SK-N-MC (cell line): ENCODE measurements at regions not wholly inside any gene's neighbourhood (a gene's known extent, or its start where the extent isn't known, plus 50 kb on each side); places are given as distances from the start of the nearest gene placed in this dataset.

ENCODE experiments used
- DNase-seq: peaks from one replicate; pipeline ENCODE4 v3.0.0-alpha.2; 2011; ENCODE audit warnings: low read depth, low spot score
- H3K27ac ChIP-seq: fragments of 200-600 bp; sonication (generic); 2 replicates; pipeline ENCODE4 v1.5.1; 2016; ENCODE audit warnings: mixed run types
- H3K36me3 ChIP-seq: fragments of 200-600 bp; sonication (generic); 2 replicates; pipeline ENCODE4 v1.6.1; 2017; ENCODE audit warnings: antibody characterized with exemption, low read length, mixed read lengths; ENCODE audit not compliant: insufficient read depth
- H3K4me3 ChIP-seq: fragments of 200-600 bp; sonication (generic); 2 replicates; pipeline ENCODE4 v1.5.1; 2016
- H3K9ac ChIP-seq: fragments of 200-600 bp; sonication (generic); 2 replicates; pipeline ENCODE4 v1.8.0; 2017; ENCODE audit warnings: mixed run types, mixed read lengths; ENCODE audit not compliant: insufficient read length
- H3K9me3 ChIP-seq: fragments of 200-600 bp; sonication (generic); 2 replicates; pipeline ENCODE4 v1.6.1; 2017; ENCODE audit warnings: low read depth, mild to moderate bottlenecking, antibody characterized with exemption, low read length, moderate library complexity, mixed read lengths
- EZH2 ChIP-seq: fragments of 200-600 bp; sonication (generic); IDR thresholded peaks from one replicate; pipeline ENCODE4 v1.6.1; 2017; ENCODE audit warnings: antibody characterized with exemption
- FOXP2 ChIP-seq: optimal IDR thresholded peaks from 2 replicates; pipeline ENCODE3; 2011; ENCODE audit warnings: mild to moderate bottlenecking, moderate library complexity; ENCODE audit not compliant: insufficient read depth; ENCODE audit errors: extremely low read length, control extremely low read depth
- POLR2AphosphoS5 ChIP-seq: IDR thresholded peaks from 2 replicates; pipeline ENCODE4 v1.6.1; 2012; ENCODE audit warnings: mild to moderate bottlenecking, low read depth, low read length, borderline replicate concordance

GRCh38 chr7:10662982-10663884 lies 310.4 kb upstream of the PHF14 start:
- Histone ChIP-seq H3K36me3 (no peaks in the 10 kb centered on the region), H3K4me3 (no peak overlapping the region)

DNA sequence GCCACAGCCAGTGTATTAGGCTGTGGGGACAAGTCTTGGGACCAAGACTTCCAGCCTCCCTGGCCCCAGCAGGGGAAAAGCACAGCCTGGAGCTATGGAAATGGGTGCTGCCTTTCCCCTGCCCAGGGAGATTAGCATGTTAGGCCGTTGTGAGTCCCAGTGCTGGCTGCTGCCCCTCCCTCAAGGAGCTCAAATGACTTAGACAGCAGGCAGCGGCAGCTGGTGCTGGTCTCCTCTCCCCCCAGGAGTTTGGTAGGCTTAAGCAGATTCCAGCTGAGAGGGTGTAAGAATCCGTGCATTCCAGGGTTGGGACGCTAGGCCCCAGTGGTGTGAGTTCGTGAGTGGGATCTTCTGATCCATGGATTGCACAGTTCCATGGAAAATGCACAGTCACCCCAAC lies 301.5 kb upstream of the PHF14 start:
- no peaks in the 10 kb centered on the region for H3K36me3 ChIP-seq
- no peak overlapping the region for H3K9ac ChIP-seq
- no peaks in the 10 kb centered on the region for H3K9me3 ChIP-seq
- H3K4me3 ChIP-seq, result no peak overlapping the region
- TF ChIP-seq POLR2AphosphoS5, result no peak
- TF ChIP-seq FOXP2, result no peak
- no peak for TF ChIP-seq EZH2
- H3K27ac ChIP-seq, result no peak overlapping the region
- DNase-seq, result no peak

More at GRCh38 chr7:10662982-10663884, 310.4 kb upstream of the PHF14 start:
- no peak for TF ChIP-seq EZH2
- no peak for TF ChIP-seq POLR2AphosphoS5
- no peak for TF ChIP-seq FOXP2
- H3K9me3 ChIP-seq, result no peaks in the 10 kb centered on the region
- H3K27ac ChIP-seq, result no peak overlapping the region
- DNase-seq, result no peak
- no peak overlapping the region for H3K9ac ChIP-seq

GRCh38 chr7:10677211-10677610 lies 296.5 kb upstream of the PHF14 start:
- Histone ChIP-seq H3K27ac (no peak overlapping the region), H3K9me3 (no peaks in the 10 kb centered on the region), H3K9ac (no peak overlapping the region), H3K36me3 (no peaks in the 10 kb centered on the region), H3K4me3 (no peak overlapping the region)
- no peak for DNase-seq
- TF ChIP-seq FOXP2 (no peak), POLR2AphosphoS5 (no peak), EZH2 (no peak)

- Histone ChIP-seq H3K9me3 (no peaks in the 10 kb centered on the region), H3K27ac (no peak overlapping the region), H3K4me3 (no peak overlapping the region), H3K36me3 (no peaks in the 10 kb centered on the region), H3K9ac (no peak overlapping the region)
- DNase-seq, result no peak
- TF ChIP-seq EZH2, result no peak
- TF ChIP-seq POLR2AphosphoS5, result no peak
- TF ChIP-seq FOXP2, result no peak
These were observed 295.9 kb upstream of the PHF14 start for GRCh38 chr7:10677668-10678232.

- TF ChIP-seq EZH2 (no peak), POLR2AphosphoS5 (no peak), FOXP2 (no peak)
- no peak for DNase-seq
- H3K9ac ChIP-seq, result no peak overlapping the region
- no peak overlapping the region for H3K4me3 ChIP-seq
- H3K36me3 ChIP-seq, result no peaks in the 10 kb centered on the region
- H3K9me3 ChIP-seq, result no peaks in the 10 kb centered on the region
- H3K27ac ChIP-seq, result no peak overlapping the region
These were observed 289.1 kb upstream of the PHF14 start for GRCh38 chr7:10684606-10685005.

- Histone ChIP-seq H3K9me3 (no peaks in the 10 kb centered on the region), H3K4me3 (no peak overlapping the region), H3K9ac (no peak overlapping the region), H3K27ac (no peak overlapping the region), H3K36me3 (no peaks in the 10 kb centered on the region)
- no peak for TF ChIP-seq POLR2AphosphoS5
- TF ChIP-seq FOXP2, result no peak
- TF ChIP-seq EZH2, result no peak
- DNase-seq, result no peak
These were observed 288.6 kb upstream of the PHF14 start for GRCh38 chr7:10685040-10685439.

DNA sequence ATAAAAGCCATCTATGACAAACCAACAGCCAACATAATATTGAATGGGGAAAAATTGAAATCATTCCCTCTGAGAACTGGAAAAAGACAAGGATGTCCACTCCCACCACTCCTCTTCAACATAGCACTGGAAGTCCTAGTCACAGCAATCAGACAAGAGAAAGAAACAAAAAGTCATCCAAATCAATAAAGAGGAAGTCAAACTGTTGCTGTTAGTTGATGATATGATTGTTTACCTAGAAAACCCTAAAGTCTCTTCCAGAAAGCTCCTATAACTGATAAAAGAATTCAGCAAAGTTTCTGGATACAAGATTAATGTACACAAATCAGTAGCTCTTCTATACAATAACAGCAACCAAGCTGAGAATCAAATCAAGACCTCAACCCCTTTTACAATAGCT lies 285.1 kb upstream of the PHF14 start:
- Histone ChIP-seq H3K9me3 (no peaks in the 10 kb centered on the region), H3K4me3 (no peak overlapping the region), H3K9ac (no peak overlapping the region), H3K36me3 (no peaks in the 10 kb centered on the region), H3K27ac (no peak overlapping the region)
- no peak for DNase-seq
- TF ChIP-seq POLR2AphosphoS5 (no peak), FOXP2 (no peak), EZH2 (no peak)

DNA sequence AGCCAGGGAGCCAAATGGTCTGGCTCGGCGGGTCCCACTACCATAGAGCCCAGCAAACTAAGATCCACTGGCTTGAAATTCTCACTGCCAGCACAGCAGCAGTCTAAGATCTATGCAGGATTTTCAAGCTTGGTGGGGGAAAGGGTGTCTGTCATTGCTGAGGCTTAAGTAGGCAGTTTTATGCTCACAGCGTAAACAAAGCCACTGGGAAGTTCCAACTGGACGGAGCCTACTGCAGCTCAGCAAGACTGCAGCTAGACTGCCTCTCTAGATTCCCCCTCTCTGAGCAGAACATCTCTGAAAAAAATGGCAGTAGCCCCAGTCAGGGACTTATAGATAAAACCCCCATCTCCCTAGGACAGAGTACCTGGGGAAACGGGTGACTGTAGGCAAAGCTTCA lies 277.6 kb upstream of the PHF14 start:
- no peak overlapping the region for H3K4me3 ChIP-seq
- no peak overlapping the region for H3K9ac ChIP-seq
- H3K27ac ChIP-seq, result no peak overlapping the region
- no peaks in the 10 kb centered on the region for H3K36me3 ChIP-seq
- no peak for DNase-seq
- no peaks in the 10 kb centered on the region for H3K9me3 ChIP-seq
- TF ChIP-seq FOXP2 (no peak), EZH2 (no peak), POLR2AphosphoS5 (no peak)
